ENCODE measurements at regions not wholly inside any gene's neighbourhood (a gene's known extent, or its start where the extent isn't known, plus 50 kb on each side); places are given as distances from the start of the nearest gene placed in this dataset.
A peak's percentile ranks its signal among the peaks of the same experiment; 100 is the strongest.

- Histone ChIP-seq H2BK120ac (replicated peaks; ENCODE audit: low read depth, low read length) (peak overlapping the region; percentile 64), H2AK5ac (ENCODE audit: low read depth, low read length) (no peak overlapping the region), H3K27me3 (replicated peaks in 1 of 4; ENCODE audit: control insufficient read depth in 3 of 4, extremely low read depth in 1 of 4, insufficient read depth in 3 of 4, low read length in 3 of 4) (peaks cover 0 to 10% (median 7%) of the 10 kb centered on the region in 4 experiments; a peak in 4 of 7 replicates), H3K9ac (replicated peaks in 1 of 4; ENCODE audit: extremely low read depth in 1 of 4, low read depth in 3 of 4, low read length in 3 of 4) (no peak overlapping the region), H4K20me1 (replicated peaks in 1 of 2; ENCODE audit: control insufficient read depth in 1 of 2, insufficient read depth in 2 of 2, low read length in 2 of 2) (no peaks in the 10 kb centered on the region), H4K5ac (ENCODE audit: insufficient read length, low read depth, low read length) (no peak overlapping the region), H2BK12ac (ENCODE audit: low read depth, low read length) (peak overlapping the region; percentile 79; the same call in 1 of the 2 replicates), H4K8ac (ENCODE audit: extremely low read depth, insufficient read depth, low read length) (no peak overlapping the region), H3K18ac (ENCODE audit: extremely low read depth, low read length) (no peak overlapping the region; the same call in 1 of the 2 replicates), H3K27ac (ENCODE audit: low read depth, low read length) (no peak overlapping the region), H3K36me3 (ENCODE audit: control insufficient read depth in 2 of 4, insufficient read depth in 4 of 4, low read length in 3 of 4) (no peaks in the 10 kb centered on the region; a peak in 1 of 8 replicates), H3K9me3 (ENCODE audit: insufficient read depth in 2 of 2, low read depth in 1 of 2, low read length in 1 of 2) (no peaks in the 10 kb centered on the region), H3K79me1 (ENCODE audit: low read depth, low read length) (no peaks in the 10 kb centered on the region), H3K4me3 (ENCODE audit: extremely low read depth in 1 of 4, insufficient read depth in 2 of 4, low read depth in 3 of 4, low read length in 4 of 4) (no peak overlapping the region), H3K14ac (ENCODE audit: insufficient read length) (no peak overlapping the region), H3K23ac (ENCODE audit: insufficient read length) (no peak overlapping the region), H3K56ac (replicated peaks; ENCODE audit: insufficient read length, low read depth, low read length) (no peak overlapping the region), H3K79me2 (ENCODE audit: control insufficient read depth in 1 of 2, insufficient read depth in 2 of 2, low read length in 2 of 2) (no peaks in the 10 kb centered on the region), H2BK20ac (ENCODE audit: low read length) (no peak overlapping the region), H3K4me2 (ENCODE audit: insufficient read depth in 1 of 2, low read depth in 2 of 2, low read length in 2 of 2) (no peak overlapping the region; a peak in 1 of 4 replicates), H3K4ac (replicated peaks; ENCODE audit: insufficient read length, low read depth, low read length) (no peak overlapping the region), H3K23me2 (ENCODE audit: low read depth, low read length) (no peaks in the 10 kb centered on the region), H4K91ac (replicated peaks; ENCODE audit: insufficient read length, low read length) (no peak overlapping the region), H2BK5ac (ENCODE audit: low read depth, low read length) (no peak overlapping the region), H2BK15ac (ENCODE audit: low read length) (no peak overlapping the region), H3K4me1 (replicated peaks in 1 of 4; ENCODE audit: control insufficient read depth in 3 of 4, insufficient read depth in 4 of 4, low read length in 3 of 4) (peaks cover 0 to 5% (median 2%) of the 10 kb centered on the region in 4 experiments; a peak in 3 of 7 replicates), H2AFZ (ENCODE audit: low read length) (no peak overlapping the region)
- TF ChIP-seq GABPA (IDR thresholded peaks at IDR 0.05; ENCODE audit: borderline replicate concordance, insufficient read depth, low read length) (no peak), ATF3 (IDR thresholded peaks at IDR 0.05; ENCODE audit: insufficient read depth, low read depth, low read length) (peak; percentile 78), CREB1 (IDR thresholded peaks at IDR 0.05) (0 out of 2 replicates have a peak, but pooled peaks have one; percentile 34), TAF1 (IDR thresholded peaks at IDR 0.05; ENCODE audit: low read depth, low read length) (no peak), ASH2L (IDR thresholded peaks at IDR 0.05; ENCODE audit: low read length) (no peak), TAF7 (optimal IDR thresholded peaks at IDR 0.05; ENCODE audit: borderline replicate concordance, low read depth, low read length) (no peak), CEBPB (IDR thresholded peaks at IDR 0.05; ENCODE audit: low read depth, low read length) (peak; percentile 91)
- POLR2A ChIA-PET (ENCODE audit: partially characterized antibody) = no interaction called here
- no peak for DNase-seq (ENCODE audit: low read depth in 1 of 2, low spot score in 2 of 2)
- 90% methylated on average over 4 of the region's 4 CpGs; no CpG with 5 or more reads in 1 of the 2 experiments for WGBS, 2 experiments (ENCODE audit: extremely low coverage in 1 of 2, insufficient coverage in 1 of 2, insufficient read length in 1 of 2, insufficient replicate concordance in 2 of 2, low coverage in 1 of 2, low lambda C conversion rate in 2 of 2, missing lambda C conversion rate in 1 of 2)
- CTCF ChIA-PET (ENCODE audit: partially characterized antibody) = interaction anchor here (0.6 to 5.7 kb wide), 3 partner anchors 17 to 279 kb away, joined by 3 to 29 read pairs (median 3); no protein-coding TSS in a partner anchor
- FAIRE-seq = no peak
Observed at GRCh38 chr2:172182624-172183023, 79.9 kb upstream of the DLX2 start.
